NCI-H748 (cell line): ENCODE measurements at regions not wholly inside any gene's neighbourhood (a gene's known extent, or its start where the extent isn't known, plus 50 kb on each side); places are given as distances from the start of the nearest gene placed in this dataset.

Source experiments
- DNase-seq: peaks from one replicate; lab custom pipeline; 2025; ENCODE audit not compliant: unreplicated experiment; lab: John Stamatoyannopoulos, UW

DNA sequence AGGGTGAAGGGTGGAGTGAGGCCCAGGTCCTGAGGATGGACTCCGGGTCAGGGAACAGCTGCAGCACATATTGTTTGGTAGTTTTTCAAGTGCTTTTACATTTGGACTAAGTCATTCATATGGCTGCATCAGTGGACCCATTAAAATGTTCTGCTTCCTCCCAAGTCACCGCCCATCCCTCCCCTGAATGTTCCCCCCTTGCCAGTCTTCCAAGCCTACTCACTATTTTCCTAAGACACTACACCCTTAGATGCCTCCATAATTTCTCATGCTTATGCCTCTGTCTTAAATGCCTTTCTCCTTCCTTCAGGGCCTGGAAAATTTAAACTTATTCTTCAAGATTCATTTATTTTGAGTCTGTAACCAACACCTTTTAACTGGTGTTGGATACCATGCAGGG is 86.6 kb upstream of the NR4A3 start:
- no peak for DNase-seq

DNA sequence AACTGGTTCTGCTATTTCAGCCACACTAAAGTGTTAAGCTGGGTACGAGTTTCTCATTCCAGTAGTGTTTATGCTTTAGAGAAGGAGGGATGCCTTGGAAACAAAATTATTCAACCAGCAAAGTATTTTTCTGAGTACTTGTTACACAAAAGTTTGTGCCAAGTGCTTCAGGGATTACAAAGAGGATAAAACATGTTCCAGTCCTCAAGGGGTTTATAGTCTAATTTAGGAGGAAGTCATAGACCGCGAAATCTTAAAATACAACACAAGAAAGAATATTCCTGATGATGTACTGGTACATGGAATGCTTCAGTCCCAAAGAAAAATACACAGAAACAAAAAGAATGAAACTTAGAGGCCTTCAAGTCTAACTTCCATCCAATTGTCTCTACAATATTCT is 85.4 kb upstream of the NR4A3 start:
- DNase-seq, result no peak

DNA sequence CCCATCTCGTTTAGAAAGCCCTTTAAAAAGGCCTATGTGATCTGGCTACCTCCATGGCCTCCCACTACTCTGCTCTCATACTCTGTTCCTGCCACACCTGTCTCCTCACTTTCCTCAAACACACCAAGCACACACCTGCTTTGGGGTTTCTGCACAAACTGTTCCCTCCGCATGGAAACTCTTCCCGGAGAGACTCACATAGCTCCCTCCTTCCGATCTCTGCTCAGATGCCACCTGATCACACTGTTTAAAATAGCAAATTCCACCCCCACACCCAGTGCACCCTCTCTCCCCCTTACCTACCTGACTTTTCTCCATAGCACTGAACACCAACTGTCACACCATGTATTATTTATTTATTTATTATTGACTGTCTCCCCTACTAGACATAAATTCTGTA is 84.0 kb upstream of the NR4A3 start:
- DNase-seq, result no peak

DNA sequence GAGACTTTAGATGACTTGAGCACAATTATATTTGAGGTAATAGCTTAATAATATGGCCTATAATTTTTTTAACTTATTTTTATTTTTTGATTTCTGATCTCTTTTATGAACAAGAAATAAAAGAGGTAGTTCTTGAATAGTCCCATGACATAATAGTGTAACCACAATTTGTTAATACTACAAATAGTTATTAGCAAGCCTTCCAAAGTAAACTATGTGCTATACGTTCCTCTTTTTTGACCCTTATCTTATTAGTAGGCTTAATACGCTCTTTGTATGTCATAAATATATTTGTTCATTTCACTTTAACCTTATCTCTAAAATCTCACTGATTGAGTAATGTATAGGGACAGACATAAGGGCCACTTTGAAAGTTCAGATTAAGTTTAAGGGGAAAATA is 78.7 kb upstream of the NR4A3 start:
- no peak for DNase-seq

DNA sequence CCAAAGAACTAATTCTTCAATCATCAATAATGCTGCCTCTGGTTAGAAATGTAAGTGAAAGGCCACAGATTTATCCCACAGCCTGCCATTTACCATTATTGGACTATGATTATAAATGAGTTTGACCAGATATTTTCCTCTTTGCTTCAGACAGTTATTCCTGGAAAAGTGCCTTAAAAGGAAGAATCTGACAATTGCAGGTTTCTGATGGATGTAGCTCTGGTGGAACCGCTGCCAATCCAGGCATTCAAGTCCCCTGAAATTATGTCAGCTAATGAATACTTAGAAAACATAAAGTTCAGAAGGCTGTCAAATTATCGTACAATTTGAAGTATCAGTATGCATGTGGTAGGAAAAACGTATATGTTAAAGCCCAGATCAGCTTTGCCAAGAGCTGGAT is 78.2 kb upstream of the NR4A3 start:
- no peak for DNase-seq

DNA sequence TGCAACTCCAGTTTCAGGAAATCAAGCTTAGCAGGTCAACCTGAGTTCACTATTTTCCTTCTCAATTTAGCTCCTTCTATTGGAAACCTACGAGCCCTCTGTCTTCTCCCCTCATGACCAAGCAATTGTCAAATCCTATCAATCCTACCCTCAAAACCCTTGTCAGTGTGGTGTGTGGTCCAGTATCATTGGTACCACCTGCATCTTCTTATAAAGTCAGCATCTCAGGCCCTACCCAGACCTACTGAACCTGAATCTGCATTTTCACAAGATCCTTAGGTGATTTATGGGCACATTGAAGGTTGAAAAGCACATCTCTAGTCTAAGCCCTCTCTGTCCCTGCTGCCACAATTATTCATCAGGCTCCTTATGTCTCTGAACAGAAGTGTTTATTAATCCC is 77.6 kb upstream of the NR4A3 start:
- DNase-seq, result no peak

DNA sequence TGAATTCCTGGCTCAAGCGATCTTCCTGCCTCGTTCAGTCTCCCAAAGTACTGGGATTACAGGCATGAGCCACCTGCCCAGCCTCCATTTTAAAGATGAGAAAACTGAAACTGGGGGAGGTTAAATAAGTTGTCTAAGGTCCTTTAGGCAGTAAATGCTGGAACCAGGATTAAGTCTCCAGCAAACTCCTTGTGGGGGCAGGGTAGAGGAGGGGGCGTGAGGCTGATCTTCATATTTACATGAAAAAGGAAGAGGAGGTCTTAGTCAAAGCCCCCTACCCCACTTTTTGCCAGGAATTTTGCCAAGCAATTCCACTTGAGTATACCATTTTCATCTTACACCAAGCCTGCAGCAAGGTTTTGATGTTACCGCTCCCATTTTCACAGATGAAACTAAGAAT is 76.6 kb upstream of the NR4A3 start:
- DNase-seq, result no peak

DNA sequence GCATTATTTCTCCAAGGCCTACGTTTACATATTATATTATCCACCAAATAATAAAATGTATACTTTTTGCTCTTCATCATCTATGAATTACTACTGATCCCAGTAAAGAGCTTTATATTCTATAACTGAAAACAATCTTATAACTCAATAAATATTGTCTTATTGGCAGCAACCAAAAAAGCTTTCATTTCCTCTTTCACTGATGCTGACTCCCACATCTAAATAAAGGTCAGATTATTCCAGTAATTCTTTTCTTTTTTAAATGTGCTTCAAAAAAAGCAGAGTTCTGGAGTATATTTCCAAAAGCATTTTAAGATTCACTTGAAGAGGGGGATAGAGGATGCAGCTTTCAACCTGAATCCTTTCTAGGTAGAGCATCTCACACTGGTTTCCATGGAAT is 75.3 kb upstream of the NR4A3 start:
- no peak for DNase-seq

DNA sequence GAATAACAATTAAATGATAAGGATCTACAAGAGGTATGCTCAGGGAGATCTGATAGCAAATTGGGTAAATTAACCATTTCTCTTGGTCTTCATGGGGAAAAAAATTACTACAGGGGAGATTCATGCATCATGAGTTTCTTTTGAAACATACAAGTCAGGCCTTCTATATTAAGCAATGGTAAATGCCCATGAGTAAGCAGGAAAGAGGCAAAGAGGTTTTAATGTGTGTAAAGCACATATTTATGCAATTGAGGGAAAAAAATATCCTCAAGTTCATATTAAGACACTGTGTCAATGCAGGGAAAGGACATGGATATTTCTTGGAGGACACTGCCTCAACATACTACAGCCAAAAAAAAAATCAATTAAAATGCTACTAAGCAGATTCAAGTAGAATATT is 73.4 kb upstream of the NR4A3 start:
- DNase-seq, result no peak

DNA sequence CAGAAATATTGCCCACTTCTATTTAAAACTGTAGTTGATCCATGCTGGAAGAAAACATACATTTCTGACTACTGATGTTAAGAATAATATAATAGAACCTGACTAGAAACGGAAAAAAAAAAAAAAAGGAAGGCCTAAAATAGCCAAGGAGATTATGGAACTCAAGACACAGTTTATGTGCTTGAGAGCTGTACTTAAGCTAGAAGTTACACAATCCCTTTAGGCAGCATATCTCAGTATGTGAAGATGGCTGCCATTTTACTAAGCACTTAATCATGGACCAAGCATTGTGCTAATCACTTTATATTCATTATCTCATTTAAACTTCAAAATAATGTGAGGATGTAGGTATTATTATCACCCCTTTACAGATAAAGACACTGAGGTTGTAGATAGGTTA is 73.0 kb upstream of the NR4A3 start:
- no peak for DNase-seq

DNA sequence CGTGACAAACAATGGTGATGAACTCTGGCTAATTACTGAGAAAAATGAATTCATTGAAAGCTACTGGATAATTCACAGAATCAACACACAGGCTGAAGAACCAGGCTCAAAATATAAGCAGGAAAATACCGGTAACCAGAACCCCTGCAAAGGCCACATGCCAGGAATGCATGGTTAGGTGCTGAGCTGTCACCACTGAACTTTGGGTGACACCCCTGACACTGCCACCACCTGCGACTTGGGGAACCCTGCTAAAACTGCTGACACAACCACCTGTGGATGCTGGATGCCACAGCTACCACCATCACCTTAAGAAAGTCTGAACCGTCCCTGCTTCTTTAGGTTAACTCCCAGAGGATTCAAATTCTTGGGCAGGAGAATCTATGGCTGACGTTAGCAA is 72.0 kb upstream of the NR4A3 start:
- no peak for DNase-seq

DNA sequence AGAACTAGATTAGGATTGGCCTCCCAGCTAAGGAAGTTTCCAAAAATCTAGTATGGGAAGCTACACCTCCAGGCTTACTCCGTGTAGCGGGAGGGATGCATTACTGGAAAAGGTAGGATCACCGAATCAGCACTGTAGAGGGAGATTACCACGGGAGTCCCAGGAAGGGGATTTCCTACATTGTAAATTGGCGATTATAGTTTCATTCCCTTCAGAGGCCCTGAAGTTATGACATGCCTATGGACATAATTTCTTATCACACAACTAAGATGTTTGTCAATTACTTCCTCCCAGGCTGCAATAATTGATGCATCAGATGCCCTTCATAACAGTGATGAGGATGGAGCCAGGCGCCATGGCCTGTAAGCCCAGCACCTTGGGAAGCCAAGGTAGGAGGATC is 71.2 kb upstream of the NR4A3 start:
- DNase-seq, result no peak

DNA sequence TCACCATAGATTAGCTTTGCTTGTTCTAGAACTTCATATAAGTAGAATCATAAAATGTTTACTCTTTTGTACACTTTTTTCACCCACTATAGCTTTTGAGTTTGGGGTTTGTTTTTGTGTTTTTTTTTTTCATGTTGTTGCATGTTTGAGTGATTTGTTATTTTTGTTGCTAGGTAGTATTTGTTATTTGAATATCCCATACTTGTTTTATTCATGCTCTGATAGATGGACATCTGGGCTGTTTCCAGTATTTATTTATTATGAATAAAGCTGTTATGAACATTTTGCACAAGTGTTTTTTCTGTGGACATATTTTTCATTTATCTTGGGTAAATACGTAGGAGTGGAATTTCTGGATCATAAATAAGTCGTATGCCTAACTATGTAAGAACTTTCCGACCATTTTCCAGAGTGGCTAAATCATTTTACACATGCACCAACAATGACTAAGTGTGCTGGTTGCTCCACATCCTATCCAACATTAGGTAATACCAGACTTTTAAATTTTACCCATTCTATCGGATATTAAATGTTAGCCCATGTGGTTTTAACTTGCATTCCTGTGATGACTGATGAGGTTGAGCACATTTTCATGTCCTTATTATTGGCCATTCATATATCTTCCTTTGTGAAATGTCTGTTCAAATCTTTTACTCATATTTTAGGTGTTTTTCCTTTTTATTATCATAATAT is 69.1 kb upstream of the NR4A3 start:
- no peak for DNase-seq

DNA sequence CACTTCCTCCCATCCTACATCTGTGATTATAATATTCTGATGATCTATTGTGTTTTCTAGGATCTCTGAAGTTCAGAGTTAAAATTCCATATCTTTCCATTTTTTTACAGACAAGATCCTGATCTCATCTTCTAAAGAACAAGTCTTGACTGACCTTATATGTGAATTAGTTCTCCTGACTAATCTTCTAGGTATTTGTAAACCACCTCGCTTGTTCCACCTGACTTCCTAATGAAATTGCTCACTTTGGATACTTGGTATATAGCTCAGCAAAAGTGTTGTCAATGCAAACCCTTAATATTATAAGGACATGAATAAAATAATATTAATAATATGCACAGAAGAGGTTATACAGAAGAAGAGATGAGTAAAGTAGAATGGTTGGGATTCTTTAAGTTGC is 68.2 kb upstream of the NR4A3 start:
- DNase-seq, result no peak

DNA sequence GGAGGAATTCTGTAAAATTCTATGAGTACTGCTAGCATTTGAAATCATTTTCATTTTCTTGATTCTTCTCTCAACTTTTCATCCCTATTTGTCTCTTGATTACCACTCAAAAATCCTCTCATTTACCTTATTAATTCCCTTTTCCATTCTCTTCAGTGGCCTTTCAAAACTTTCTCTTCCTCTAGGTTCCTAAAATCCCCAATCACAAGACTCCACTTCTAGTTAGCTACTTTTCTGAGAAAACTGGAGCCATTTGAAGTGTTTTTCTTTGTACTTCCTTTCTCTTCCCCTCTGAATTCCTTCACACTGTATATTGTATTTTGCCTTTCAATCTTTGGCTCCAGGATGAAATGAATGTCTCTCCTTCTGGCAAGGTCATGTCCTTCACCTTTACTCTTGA is 61.3 kb upstream of the NR4A3 start:
- no peak for DNase-seq

DNA sequence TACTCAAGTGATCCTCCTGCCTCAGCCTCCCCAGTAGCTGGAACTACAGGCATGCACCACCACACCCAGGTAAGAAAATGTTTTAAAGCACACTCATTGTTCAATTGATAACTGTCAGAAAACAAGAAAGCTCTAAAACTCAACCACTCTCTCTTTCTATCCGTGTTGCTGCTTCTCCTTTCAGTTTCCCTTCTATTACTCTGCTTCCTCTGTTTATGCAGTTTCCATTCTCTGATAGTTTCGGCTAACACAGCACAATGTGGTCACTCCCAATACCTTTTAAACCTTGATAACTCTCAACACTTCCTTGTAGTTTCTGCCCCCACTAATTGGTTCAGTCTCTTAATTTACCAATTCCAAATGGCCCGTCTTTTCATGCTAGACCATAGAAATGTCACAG is 59.2 kb upstream of the NR4A3 start:
- DNase-seq, result no peak
